Activated naive CD4-positive, alpha-beta T cell treated with anti-CD3 and anti-CD28 coated beads, Interleukin-2, amount 50 U/mL, for 16 hours (primary cell): ENCODE measurements at regions not wholly inside any gene's neighbourhood (a gene's known extent, or its start where the extent isn't known, plus 50 kb on each side); places are given as distances from the start of the nearest gene placed in this dataset.
A peak's percentile ranks its signal among the peaks of the same experiment; 100 is the strongest.

Experiments
- DNase-seq: peaks from one replicate; pipeline ENCODE4 v3.0.0-alpha.2; 2020

DNA sequence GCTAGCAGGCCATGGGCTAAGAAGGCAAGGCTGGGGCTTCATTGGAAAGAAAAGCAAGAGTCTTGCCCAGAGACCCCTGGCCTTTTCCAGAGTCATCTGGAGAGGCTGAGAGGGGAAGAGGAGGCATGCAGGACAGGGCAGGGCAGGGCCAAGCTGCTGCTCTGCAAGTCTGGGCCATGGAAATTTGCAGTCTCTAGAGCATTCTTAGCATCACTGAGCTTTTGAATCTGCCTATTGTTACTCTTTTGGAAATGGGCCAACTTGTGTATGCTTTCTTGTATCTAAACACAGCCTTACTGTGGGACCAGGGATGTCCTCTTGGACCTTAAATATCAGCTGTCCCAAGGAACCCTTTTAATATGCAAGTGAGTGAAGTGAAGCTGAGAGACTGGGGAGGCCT lies 560.5 kb downstream of the MID1IP1 start:
- DNase-seq = no peak

DNA sequence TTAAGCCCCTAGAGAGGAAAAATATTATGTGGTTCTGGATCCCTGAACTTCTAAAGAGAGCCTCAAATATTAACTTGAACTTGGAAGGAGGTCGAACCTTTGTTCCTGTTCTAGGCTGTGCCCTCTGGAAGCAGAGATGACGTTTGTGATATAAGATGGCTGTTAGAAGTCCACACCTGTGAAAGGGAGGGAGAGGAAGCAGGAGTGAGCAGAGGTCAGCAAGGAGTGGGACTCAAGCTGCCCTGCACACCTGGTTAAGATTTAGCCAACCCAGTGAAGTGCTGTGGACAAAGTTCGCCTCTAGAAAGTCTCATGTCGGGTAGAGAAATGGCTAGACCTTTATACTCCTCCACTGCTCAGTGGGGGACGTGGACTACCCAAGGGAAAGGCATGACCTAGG lies 566.2 kb downstream of the MID1IP1 start:
- DNase-seq = no peak

DNA sequence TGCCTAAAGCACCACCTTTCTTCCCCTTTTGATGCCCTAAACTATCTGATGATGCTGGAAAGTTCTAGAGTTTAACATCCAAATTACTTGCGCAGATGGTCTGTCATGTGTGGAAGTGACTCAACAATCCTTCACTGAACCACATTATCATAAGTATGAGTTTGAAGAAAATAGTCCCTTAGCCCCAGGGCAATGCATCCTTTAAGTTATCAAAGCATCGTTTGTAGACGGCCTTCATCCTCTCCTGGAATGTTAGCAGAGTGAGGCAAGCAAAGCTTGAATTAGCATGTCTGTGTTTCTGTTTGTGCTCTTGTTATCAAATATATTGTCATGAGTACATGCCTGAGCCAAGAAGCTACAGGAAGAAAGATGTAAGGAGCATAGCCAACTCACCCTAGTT lies 570.9 kb downstream of the MID1IP1 start:
- DNase-seq = no peak

DNA sequence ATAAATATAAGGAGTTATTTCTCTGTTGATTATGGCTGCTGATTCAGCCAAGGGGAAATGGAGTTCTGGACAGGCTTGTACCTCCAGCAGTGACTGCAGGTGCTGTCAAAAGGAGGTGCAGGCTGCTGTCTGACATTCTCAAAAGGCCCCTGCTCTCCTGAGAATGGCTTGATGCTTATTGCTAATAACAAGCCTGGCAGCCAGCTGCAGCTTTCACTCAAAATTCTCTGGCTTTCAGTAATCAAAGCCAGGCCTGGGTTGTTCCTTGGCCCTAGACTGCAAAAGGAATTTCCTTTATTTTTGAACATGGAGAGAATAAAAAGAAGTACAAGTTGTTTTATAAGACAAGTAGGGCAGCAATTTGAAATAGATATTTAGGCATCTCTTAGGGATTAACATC lies 575.9 kb downstream of the MID1IP1 start:
- DNase-seq = no peak

DNA sequence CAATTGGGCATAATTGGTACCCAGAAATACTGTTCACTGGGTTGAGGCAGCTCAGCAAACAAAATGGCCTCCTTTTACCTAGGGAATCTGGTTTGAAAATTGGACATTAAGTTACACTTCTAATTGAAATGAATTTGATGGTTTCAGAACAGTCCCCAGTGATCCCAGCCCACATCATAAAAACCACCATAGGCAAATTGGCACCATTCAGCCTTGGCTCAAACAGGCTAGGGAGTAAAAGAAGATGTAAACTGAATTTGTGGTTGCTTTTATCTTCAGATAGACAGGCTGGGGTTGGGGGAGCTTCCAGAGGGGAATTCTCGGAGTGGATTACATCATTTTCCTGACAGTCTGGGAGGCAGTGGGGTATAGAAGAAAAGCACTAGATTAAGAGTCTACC lies 576.5 kb downstream of the MID1IP1 start:
- DNase-seq = no peak

DNA sequence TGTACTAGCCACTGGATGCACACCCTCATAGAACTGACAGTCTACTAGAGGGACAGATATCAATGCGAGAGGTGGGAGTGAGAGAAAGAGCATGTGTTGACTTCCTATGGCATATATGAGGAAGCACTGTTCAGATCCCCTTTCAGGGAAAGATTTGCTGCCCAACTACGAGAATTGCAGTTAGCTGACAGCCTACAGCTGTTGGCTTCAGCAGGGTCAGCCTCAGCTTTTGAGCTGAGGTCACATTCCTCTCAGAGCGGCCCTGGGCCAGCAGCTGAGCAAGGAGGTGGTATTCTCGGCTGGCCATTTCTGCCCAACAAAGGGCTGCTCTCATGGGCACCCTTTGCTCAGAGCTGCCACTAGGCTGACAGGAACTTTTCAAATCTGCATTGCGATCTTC lies 580.2 kb downstream of the MID1IP1 start:
- DNase-seq = no peak

DNA sequence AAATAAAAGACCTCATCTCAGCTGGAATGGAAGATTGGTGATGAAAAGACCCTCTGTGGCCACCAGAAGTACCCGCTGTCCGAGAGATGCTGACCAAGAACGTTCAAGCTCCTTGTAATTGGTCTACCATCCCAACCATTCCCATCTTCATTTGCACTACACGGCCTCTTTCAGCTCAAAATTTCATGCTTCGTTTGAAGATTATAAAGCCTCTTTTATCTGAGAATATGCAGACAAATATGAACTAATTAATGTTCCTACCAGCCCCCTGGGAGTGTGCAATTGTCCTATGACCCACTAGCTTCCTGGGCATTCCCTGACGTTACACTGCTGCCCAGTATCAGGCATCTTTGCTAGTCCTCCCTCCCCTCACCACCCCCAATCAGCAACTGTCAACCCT lies 583.7 kb downstream of the MID1IP1 start:
- DNase-seq = no peak

DNA sequence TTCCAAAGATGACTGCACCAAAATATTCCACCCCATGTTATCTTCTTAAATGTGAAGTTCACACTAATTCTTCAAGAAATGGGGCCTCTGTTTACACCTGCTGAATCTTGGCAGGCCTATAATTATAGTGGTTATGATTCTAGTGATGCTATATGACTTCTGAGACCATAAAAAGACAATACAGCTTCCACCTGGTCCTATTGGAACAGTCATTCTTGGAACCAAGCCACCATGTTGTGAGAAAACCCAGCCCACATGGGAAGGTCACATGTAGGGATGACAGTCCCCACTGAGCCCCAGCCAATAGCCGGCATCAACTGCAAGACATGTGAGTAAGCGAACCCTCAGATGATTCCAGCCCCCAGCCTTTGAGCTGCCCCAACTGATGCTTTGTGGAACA lies 587.5 kb downstream of the MID1IP1 start:
- no peak for DNase-seq

DNA sequence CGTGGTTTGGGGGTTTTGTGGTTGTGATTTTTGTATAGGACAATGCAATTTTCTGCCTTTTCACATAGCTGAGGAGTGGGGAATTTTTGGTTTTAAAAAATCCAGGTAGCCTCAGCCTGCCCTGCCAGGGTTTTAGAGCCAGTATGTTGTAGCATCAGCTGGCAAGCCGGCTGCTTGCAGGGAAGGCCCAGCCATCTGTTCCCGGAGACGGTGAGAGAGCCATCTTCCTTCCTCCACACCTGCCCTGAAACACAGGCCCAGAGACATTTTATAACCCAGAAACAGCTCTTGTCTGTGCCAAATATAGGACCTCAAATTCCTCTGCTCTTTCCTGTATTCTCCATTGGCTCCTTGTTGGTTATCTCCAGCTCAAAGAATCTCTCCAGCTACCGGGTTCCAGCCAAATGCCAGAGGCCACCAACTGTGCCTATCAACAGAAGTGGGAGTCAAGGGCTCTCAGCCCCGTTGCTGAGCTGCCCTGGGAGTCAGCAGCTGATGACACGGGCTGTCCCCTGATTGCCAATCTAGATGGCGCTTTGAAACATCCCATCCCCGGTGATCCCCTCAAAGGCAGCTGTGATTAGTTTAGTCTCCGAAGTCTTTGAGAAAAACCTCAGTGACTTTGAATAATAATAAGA lies 595.2 kb downstream of the MID1IP1 start:
- DNase-seq = no peak

DNA sequence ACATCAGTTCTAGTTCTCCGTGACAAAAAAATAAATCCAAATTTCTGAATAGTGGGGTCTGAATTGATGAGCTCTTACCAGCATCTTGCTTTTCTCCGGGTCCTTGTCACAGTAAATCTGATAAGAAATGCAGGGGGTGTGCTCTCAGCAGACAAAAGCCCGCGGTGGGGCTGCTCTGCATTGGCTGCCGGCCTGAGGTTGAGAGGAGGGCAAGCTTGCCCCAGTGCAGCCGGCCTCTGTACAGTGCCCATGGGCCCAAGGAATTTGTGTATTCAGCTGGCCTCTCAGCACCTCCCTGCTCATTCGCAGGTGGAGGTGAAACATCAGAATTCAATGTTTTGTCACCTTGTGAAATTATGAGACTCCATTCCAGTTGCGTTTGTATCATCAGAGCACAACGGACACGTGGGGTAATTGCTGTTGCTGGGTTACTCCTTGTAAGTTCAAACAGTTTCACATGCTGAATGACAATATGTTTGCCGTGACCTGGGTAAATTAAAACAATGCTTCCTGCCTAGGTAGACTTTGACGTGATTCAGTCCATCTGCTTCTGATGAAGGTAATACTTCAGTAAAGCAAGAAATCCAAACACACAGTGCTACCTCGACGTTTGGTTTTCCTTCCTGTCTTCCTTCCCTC lies 596.4 kb downstream of the MID1IP1 start:
- no peak for DNase-seq

DNA sequence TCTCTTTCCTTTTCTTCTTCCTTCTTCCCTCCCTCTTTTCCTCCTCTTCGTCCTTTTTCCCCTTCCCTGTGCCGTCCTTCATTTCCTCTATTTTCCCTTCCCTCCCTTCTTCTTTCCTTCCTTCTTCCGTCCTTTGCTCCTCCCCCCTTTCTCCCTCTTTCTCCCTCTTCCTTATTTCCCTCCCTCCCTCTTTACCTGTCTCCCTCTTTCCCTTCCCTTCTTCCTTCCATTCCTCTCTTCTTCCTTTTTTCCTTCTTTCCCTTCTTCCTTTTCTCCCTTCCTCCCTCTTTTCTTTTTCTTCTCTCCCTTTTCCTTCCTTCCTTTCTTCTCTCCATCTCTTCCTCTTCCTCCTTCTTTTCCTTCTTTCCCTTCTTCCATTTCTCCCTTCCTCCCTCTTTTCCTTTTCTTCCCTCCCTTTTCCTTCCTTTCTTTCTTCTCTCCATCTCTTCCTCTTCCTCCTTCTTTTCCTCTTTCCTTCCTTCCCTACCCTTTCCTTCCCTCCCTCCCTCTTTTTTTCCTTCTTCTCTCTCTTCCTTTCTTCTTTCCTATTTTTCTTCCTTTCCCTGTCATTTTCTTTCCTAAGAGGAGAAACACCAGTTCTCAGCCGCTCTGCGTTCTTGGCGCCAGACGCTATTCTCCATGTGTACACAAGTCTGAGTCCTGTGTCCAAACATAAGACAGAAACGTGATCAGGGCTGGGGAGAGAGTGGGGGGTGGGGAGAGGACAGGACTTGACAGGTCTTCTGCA lies 597.1 kb downstream of the MID1IP1 start:
- DNase-seq = no peak

DNA sequence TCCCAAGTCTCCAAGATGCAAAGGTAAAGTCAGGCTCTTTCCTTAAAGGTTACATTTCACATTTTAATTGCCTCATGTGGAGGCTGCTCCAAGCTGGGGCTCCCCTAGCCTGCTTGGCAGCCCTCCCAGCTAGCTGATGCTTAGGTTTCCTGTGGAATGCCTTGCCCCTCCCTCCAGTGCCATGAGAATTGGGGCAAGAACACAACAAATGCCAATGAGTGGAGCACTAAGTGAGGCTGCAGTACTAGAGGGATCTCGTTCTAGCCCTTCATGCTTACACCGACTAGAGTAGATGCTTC lies 597.7 kb downstream of the MID1IP1 start:
- no peak for DNase-seq

DNA sequence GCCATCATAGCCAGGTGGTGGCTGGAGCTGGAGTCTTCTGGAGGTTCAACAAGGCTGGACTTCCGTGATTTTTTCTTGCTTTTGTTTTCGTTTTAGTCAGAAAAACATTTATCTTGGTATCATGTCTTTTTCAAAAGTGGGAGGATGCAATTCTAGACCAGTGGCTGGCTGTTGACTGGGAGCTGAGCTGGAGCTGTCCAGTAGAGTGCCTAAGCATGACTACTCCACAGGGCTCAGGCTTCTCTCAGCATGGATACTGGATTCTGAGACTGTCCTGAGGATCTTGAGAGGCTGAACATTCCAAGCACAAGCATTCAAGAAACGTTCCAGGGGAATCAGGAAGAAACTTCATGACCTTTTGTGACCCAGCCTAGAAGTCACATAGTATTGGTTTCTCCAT lies 598.1 kb downstream of the MID1IP1 start:
- DNase-seq = no peak

DNA sequence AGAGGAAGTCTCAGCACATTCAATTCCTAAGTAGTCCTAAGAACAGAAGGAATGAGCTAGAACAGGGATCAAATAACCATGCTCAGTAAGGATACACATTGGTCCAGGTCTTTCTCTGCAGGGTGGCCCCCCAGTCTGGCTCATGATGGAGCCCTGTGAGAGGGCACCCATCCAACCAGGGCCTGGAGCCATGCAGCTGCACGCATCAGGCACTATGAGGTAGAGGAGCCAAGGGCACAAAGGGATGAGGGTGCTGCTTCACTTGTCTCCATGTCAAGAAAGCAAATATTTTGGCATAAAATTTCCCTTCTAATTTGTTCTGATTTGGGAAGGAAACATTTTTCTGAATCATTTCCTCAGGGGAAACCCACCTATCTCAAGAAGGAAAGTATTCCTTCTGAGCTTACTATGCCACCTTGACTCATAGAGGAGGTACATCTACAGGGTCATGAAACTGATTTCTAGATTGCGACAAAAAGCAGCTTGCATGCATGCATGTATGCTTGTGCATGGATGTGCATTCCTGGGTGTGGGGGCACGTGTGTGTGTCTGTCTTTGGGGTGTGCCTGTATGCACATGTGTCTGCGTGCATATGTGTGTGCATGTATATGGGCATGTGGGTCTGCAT lies 600.3 kb downstream of the MID1IP1 start:
- no peak for DNase-seq

DNA sequence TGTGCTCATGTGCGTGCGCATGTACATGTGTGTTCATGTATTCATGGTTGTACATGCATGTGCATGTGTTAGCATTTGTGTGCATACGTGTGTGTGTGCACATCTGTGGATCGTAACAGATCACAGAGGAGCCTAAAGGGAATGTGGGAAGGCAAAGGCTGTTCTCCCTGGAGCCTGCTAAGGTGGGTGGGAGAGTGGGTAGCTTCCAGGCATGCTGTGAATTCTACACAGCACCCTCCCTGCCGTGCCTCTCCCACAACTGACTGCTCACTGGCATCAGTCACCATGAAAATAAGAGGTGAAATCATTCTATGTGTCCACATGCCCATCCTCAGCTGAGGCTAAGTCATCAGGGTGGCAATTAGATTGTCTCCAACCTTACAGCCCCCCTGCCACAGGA lies 600.9 kb downstream of the MID1IP1 start:
- no peak for DNase-seq

DNA sequence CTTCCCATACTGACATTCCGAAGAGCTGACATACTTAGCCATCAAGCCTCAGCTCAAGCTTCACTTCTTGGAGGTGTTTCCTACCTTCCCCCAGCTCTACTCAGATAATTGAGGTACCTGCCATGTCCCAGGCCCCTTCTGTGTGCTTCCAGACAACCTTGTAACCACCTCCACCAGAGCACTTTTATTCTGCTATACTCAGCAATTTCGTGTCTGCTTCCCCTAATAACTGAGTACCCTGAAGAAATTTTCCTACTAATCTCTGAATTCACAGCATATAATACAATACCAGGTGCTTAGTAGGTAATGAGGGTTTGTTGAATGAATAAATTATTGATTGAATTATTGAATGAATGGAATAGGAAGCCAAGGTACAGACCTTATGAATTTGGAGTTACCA lies 605.5 kb downstream of the MID1IP1 start:
- DNase-seq = no peak

DNA sequence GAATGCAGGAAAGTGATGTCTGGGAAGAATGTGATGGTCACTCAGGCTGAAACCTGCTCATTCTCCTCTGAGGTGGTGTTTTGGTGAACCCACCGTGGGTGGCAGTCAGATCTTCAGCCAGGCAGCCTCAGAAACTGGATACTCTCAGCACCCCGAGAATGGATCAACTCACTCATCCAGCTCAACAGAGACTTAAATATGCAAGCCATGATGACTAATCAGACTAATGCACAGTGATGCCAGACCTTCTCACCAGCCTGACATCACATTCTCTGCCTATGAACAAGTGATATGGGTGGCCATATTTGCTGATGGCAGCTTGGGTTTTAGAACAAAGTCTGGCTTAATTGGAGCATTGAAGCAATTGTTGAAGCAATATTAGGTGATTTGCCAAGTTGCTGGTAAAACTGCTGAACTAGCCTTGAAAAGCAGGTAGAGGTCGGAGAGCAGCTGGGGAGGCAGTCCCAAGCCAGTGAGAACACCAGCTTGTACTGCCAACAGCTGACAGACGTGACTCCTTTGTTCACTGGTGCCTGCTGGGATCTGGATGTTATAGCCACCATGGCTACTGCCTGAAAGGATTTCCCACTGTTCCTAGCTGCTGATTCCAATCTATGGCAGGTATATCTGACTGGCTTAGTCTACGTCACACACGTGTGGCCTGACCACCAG lies 608.1 kb downstream of the MID1IP1 start:
- DNase-seq = peak; percentile 12

DNA sequence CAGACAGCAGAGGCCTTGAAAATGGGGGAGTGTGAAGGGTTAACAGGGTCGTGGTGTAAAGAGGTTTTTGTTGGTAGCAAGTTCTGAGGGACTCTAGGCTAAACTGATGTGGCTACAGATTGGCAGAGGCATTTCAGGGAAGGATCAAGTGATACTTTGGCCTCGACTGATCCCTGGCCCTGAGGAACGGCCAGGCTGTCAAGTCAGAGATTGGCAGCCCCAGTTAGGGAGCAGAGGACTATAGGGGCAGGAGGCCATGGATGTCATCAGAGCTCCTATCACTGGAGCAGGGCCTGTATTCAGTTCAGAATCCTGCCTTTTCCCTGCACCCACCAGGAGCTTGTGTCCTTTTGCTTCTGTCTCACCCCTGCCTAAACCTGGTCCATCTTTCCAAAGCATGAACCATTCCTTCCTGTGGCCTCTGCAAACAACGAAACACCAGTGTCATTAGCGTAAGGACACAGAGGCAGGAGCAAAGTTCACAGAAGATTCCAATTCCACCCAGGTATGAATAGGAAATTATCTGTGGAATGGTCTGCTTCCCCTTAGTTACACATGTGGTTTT lies 613.1 kb downstream of the MID1IP1 start:
- no peak for DNase-seq

DNA sequence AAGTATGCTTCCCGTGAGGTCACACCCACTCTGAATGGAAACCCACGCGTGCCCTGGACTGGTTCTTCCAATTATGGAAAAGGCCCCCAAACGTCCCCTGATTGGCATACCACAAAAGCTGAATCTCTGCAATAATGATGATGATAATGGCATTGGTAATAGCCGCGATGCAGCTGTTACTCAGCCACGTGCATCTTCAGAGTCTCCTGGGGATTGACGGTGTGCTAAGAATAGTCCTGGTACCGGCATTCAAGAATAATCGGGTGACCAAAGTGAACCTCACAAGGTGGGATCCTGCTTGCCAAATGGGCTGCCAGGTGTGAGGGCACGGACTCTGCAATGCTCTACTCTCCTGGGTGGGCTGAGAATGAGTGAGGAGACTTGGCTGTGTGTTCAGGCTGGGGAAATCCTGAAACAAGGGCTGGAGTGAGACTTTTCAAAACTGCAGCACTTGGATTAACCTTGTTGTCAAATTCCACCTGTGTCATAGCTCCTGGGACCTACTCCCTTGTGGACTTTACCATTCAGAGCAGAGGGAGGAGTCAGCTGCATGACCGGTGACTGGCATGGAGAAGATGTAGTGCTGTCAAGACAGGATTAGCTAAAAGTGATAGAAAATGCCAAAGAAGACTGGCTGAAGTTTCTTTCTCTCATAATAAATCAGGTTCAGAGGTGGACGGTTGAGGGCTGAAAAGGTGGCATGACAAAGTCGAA lies 615.4 kb downstream of the MID1IP1 start:
- no peak for DNase-seq

DNA sequence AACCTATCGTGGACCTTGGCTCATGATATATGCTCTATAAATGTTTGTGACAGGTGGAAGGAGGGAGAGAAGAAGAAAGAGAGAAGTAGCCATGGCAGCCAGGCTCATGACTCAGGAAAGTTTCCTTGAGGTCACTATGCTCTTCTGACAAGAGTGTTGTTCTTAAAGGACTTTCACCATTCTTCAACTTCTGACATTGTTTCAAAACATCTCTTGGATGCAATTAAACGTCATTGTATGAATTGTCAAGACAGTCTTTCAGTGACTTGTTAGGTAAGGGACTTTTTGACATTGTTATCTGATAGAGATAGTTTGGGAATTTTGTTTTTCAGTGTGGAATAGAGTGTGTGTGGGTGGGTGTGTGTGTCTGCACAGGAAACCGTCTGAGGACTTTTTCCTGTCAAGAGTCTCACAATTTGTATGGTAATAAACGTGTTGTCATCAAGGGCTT lies 617.0 kb downstream of the MID1IP1 start:
- no peak for DNase-seq

DNA sequence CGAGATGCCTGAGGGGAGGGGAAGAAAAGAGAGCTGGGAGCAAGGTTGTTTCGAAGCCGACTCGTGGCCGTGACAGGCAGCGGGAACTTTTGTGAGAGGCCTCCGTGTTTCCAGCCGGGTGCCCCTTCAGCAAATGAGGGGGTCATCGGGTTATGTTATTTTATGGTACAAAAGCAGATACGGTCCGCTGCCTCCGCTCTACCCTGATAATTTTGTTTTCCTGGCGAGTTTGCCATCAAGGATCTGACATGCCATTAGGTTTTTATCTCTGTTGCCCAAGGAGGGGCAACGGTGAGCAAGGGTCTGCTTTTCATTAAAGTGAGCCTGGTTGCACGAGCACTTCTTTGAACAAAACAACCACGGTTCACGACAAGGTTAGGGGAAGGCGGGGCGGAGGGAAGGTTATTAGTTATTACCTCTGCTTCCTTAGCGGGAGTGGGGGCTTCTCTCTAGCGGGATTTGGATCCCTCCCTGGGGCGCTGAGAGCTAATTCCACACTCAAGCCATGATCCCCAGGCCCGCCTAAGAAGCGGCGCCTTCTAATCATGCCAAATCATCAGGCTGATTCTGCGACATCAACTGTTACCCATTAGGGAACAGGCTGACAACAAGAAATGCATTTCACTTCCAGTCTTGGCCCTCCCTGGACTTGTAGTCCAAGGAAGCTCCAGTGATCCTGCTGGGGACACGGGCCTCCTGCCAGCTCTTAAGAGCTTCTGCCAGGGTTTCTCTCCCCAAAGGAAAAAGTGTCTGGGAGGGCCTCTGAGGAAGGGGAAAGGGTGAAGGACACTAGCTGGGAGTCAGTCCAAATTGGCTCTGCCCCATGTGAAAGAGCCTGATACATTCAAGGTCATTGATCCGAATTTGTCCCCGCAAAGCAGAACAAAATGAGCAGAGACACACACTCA lies 617.7 kb downstream of the MID1IP1 start:
- no peak for DNase-seq
